GM12891 (cell line): ENCODE measurements at regions not wholly inside any gene's neighbourhood (a gene's known extent, or its start where the extent isn't known, plus 50 kb on each side); places are given as distances from the start of the nearest gene placed in this dataset.

Experiments
- POLR2A ChIP-seq: IDR thresholded peaks from 2 replicates; pipeline ENCODE4 v1.6.1; 2011; ENCODE audit warnings: low read depth, low read length, control low read depth
- POLR2AphosphoS5 ChIP-seq: IDR thresholded peaks from 2 replicates; pipeline ENCODE4 v1.6.1; 2011; ENCODE audit warnings: low read depth, low read length, control low read depth

DNA sequence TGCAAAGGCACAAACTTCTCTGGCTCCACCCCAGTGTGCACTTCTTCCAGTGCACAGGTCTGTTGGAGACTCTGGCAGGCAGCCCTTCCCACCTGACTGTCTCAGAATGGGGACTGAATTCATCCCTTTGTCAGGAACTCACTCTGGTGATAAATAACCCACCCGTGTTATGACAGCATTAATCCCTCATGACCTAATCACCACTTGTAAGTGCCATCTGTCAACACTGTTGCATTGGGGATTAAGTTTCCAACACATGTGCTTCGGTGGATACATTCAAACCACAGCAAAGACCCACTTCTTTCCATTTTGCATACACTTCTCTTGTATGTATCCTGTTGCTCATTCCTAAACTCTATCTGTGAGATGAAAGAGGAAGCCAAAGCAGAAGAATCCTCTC lies 1002.9 kb upstream of the IGFBP7 start:
- no peak for TF ChIP-seq POLR2A
- TF ChIP-seq POLR2AphosphoS5 = no peak
